HepG2 (cell line): ENCODE measurements at regions not wholly inside any gene's neighbourhood (a gene's known extent, or its start where the extent isn't known, plus 50 kb on each side); places are given as distances from the start of the nearest gene placed in this dataset.

ENCODE experiments used
- ATAC-seq: fragments of 200-7000 bp; cut with Tn5 transposase; 3 replicates; pipeline ENCODE4 v1.9.1; 2020; ENCODE audit warnings: mild to moderate bottlenecking, moderate library complexity
- BruUV-seq: library from RNA; stranded (reverse); fragments of 400-500 nt; replicated peaks from 2 replicates; lab custom pipeline; 2021; lab: Mats Ljungman, UMichigan
- CTCF ChIA-PET: fragments of 300-600 bp; formaldehyde crosslinking; extraction: SDS; loops from one replicate; lab custom pipeline; 2021; ENCODE audit warnings: low total read pairs, inconsistent platforms, low intra/inter-chr PET ratio; lab: Yijun Ruan, JAX
- POLR2A ChIA-PET: fragments of 350-600 bp; sonication (Branson Sonifier 250); formaldehyde crosslinking; loops from one replicate; lab custom pipeline; 2020; ENCODE audit warnings: antibody characterized with exemption, inconsistent platforms; lab: Yijun Ruan, JAX
- DNase-seq: peaks from one replicate; pipeline ENCODE4 v3.0.0-alpha.2; 2015; ENCODE audit warnings: low spot score
- FAIRE-seq: peaks from 3 replicates; lab custom pipeline; 2011; peaks lifted over from hg19 to GRCh38; lab: Jason Lieb, UNC
- H2AFZ ChIP-seq: one replicate; pipeline ENCODE4 v1.6.1; 2011; ENCODE audit warnings: low read length, inconsistent platforms
- H3K27ac ChIP-seq: fragments of 300-600 bp; 3 replicates; pipeline ENCODE4 v1.8.0; 2011; ENCODE audit warnings: mixed run types, mild to moderate bottlenecking, mixed read lengths, low read length, inconsistent platforms; ENCODE audit not compliant: insufficient read depth; ENCODE audit errors: extremely low read length
- H3K27me3 ChIP-seq, 2 experiments: fragments of 200-600 bp in 1 of 2; 2 replicates in 1 of 2; 3 replicates in 1 of 2; pipeline versions ENCODE4 v1.6.0 to v1.8.0; 2011; ENCODE audit warnings: low read length in 2 of 2, mild to moderate bottlenecking in 2 of 2, moderate library complexity in 2 of 2, inconsistent platforms in 1 of 2; ENCODE audit not compliant: insufficient read depth in 2 of 2, control insufficient read depth in 1 of 2
- H3K36me3 ChIP-seq, 2 experiments: fragments of 200-600 bp in 1 of 2; replicated peaks in 1 of 2; 2 replicates in 1 of 2; 3 replicates in 1 of 2; pipeline versions ENCODE4 v1.5.1 to v1.8.0; 2011; ENCODE audit warnings: low read length in 2 of 2, inconsistent platforms in 1 of 2; ENCODE audit not compliant: insufficient read depth in 2 of 2, control insufficient read depth in 1 of 2
- H3K4me1 ChIP-seq: 2 replicates; pipeline ENCODE4 v1.5.1; 2012; ENCODE audit warnings: low read length, inconsistent platforms; ENCODE audit not compliant: insufficient read depth
- H3K4me2 ChIP-seq: 2 replicates; pipeline ENCODE4 v1.6.0; 2011; ENCODE audit warnings: low read depth, low read length, inconsistent platforms
- H3K4me3 ChIP-seq, 3 experiments: fragments of 200-600 bp in 1 of 3; sonication (generic), shearing (Covaris generic) in 1 of 3; replicated peaks in 1 of 3; 2 replicates each; pipeline ENCODE4 v1.5.1; 2011 to 2016; ENCODE audit warnings: low read length in 3 of 3, inconsistent platforms in 2 of 3, low read depth in 2 of 3, mild to moderate bottlenecking in 2 of 3, control low read depth in 1 of 3, mixed read lengths in 1 of 3; ENCODE audit not compliant: insufficient read depth in 1 of 3
- H3K79me2 ChIP-seq: one replicate; pipeline ENCODE4 v1.6.1; 2011; ENCODE audit warnings: low read length, inconsistent platforms; ENCODE audit not compliant: insufficient read depth
- H3K9ac ChIP-seq: 2 replicates; pipeline ENCODE4 v1.6.0; 2011; ENCODE audit warnings: mild to moderate bottlenecking, low read depth, low read length, inconsistent platforms; ENCODE audit not compliant: insufficient read depth
- H3K9me3 ChIP-seq: 2 replicates; pipeline ENCODE4 v1.5.1; 2012; ENCODE audit warnings: mild to moderate bottlenecking, low read length
- H4K20me1 ChIP-seq: 2 replicates; pipeline ENCODE4 v1.6.0; 2011; ENCODE audit warnings: inconsistent platforms, mild to moderate bottlenecking, low read length, moderate library complexity; ENCODE audit not compliant: insufficient read depth
- KDM5A ChIP-seq: fragments of 200-600 bp; sonication (generic); IDR thresholded peaks from 2 replicates; pipeline ENCODE4 v1.7.0; 2018; ENCODE audit warnings: antibody characterized with exemption, mild to moderate bottlenecking, low read length, borderline replicate concordance
- KDM6A ChIP-seq: IDR thresholded peaks from 2 replicates; pipeline ENCODE4 v1.6.1; 2016; ENCODE audit warnings: low read depth
- KMT2A ChIP-seq: sonication (generic); formaldehyde crosslinking; IDR thresholded peaks from 2 replicates; pipeline ENCODE4 v1.4.0; 2020; ENCODE audit warnings: missing genetic modification reagents
- MXD4 ChIP-seq: IDR thresholded peaks from 2 replicates; pipeline ENCODE4 v1.6.1; 2016; ENCODE audit warnings: mild to moderate bottlenecking, missing biosample characterization, missing genetic modification reagents
- NFE2 ChIP-seq: sonication (generic); formaldehyde crosslinking; IDR thresholded peaks from 2 replicates; pipeline ENCODE4 v1.4.0; 2020; ENCODE audit warnings: missing genetic modification reagents
- SMAD9 ChIP-seq: sonication (generic); formaldehyde crosslinking; IDR thresholded peaks from 2 replicates; pipeline ENCODE4 v1.5.1; 2020; ENCODE audit warnings: mild to moderate bottlenecking, missing genetic modification reagents
- TBX2 ChIP-seq: sonication (generic); formaldehyde crosslinking; IDR thresholded peaks from 2 replicates; pipeline ENCODE4 v1.5.0; 2020; ENCODE audit warnings: missing genetic modification reagents, mild to moderate bottlenecking, borderline replicate concordance
- ZNF17 ChIP-seq: sonication (generic); formaldehyde crosslinking; IDR thresholded peaks from 2 replicates; pipeline ENCODE4 v1.5.0; 2020; ENCODE audit warnings: mild to moderate bottlenecking, missing genetic modification reagents
- ZSCAN9 ChIP-seq: IDR thresholded peaks from 2 replicates; pipeline ENCODE4 v1.6.1; 2016; ENCODE audit warnings: borderline replicate concordance
- WGBS: methylation state at CpG from one replicate; pipeline ENCODE4 v1.1.6; 2017; ENCODE audit warnings: low lambda C conversion rate; 5-methylcytosine and 5-hydroxymethylcytosine counted together
- in situ Hi-C: cut with HindIII; loops from 2 replicates; pipeline ENCODE4 v1.10.0; 2017; ENCODE audit warnings: low pct_unique_long_range_greater_than_20kb; ENCODE audit not compliant: extremely low pct_ligation_motif_present
- intact Hi-C: fragments of 100-400 bp; cut with micrococcal nuclease; formaldehyde crosslinking; loops from one replicate; pipeline ENCODE4 v1.10.0; 2022; ENCODE audit not compliant: unreplicated experiment
- TF ChIP-seq, protein P1 (sequence below): sonication (generic); formaldehyde crosslinking; IDR thresholded peaks from 2 replicates; pipeline ENCODE4 v1.4.0; 2020; ENCODE audit warnings: mild to moderate bottlenecking, missing genetic modification reagents
- TF ChIP-seq, protein P2 (sequence below): sonication (generic); formaldehyde crosslinking; IDR thresholded peaks from 2 replicates; pipeline ENCODE4 v1.5.1; 2020; ENCODE audit warnings: mild to moderate bottlenecking, missing genetic modification reagents, moderate library complexity
- TF ChIP-seq, protein P3 (sequence below): sonication (generic); formaldehyde crosslinking; IDR thresholded peaks from 2 replicates; pipeline ENCODE4 v1.5.0; 2020; ENCODE audit warnings: mild to moderate bottlenecking, missing genetic modification reagents

DNA sequence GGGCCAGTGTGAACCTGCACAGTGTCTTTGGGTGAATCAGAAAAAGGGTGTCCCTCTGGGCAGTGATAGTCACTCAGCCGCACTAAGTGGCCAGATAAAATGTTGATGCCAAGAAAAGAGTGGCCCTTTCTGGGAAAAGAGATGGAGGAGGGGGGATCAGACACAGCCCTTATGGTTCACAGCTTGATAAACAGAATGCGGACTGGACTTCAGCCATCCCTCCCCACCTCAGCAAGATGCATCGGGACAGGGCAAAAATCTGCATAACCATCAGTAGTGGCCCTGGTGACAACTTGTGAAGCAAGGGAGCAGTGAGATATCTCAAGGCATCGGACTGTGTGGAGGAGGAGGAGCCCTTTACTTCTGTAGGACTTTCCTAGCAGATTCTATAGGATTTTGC lies 353.8 kb upstream of the PLXNA2 start:
- ChIA-PET CTCF (no interaction called here), POLR2A (no interaction called here)
- Histone ChIP-seq H3K9ac (no peak overlapping the region), H3K79me2 (no peaks in the 10 kb centered on the region), H3K36me3 (no peaks in the 10 kb centered on the region), H3K9me3 (no peaks in the 10 kb centered on the region)
- 5% methylated on average over 4 of the region's 4 CpGs for WGBS
- TF ChIP-seq KDM6A (CRISPR knock-in tag) (no peak), KMT2A (CRISPR knock-in tag) (no peak), TBX2 (no peak), ZSCAN9 (CRISPR knock-in tag) (no peak), MXD4 (CRISPR knock-in tag) (no peak), ZNF17 (CRISPR knock-in tag) (no peak), SMAD9 (CRISPR knock-in tag) (no peak), NFE2 (CRISPR knock-in tag) (no peak)
- TF ChIP-seq, protein P1, sequence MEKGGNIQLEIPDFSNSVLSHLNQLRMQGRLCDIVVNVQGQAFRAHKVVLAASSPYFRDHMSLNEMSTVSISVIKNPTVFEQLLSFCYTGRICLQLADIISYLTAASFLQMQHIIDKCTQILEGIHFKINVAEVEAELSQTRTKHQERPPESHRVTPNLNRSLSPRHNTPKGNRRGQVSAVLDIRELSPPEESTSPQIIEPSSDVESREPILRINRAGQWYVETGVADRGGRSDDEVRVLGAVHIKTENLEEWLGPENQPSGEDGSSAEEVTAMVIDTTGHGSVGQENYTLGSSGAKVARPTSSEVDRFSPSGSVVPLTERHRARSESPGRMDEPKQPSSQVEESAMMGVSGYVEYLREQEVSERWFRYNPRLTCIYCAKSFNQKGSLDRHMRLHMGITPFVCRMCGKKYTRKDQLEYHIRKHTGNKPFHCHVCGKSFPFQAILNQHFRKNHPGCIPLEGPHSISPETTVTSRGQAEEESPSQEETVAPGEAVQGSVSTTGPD (CRISPR knock-in tag): no peak
- TF ChIP-seq, all 625 proteins: peak for 0
- DNase-seq (no peak), FAIRE-seq (no peak), ATAC-seq (no peak)
- no peak overlapping the region for H3K4me2 ChIP-seq
- H2AFZ ChIP-seq: no peak overlapping the region
- H3K4me1 ChIP-seq: no peaks in the 10 kb centered on the region
- no TSS peak for BruUV-seq
- in situ Hi-C loops: no loop called here
- H3K27ac ChIP-seq: no peak overlapping the region
- H3K27me3 ChIP-seq: no peaks in the 10 kb centered on the region
- H4K20me1 ChIP-seq: no peaks in the 10 kb centered on the region
- H3K4me3 ChIP-seq: no peak overlapping the region
- intact Hi-C loops: no loop called here

DNA sequence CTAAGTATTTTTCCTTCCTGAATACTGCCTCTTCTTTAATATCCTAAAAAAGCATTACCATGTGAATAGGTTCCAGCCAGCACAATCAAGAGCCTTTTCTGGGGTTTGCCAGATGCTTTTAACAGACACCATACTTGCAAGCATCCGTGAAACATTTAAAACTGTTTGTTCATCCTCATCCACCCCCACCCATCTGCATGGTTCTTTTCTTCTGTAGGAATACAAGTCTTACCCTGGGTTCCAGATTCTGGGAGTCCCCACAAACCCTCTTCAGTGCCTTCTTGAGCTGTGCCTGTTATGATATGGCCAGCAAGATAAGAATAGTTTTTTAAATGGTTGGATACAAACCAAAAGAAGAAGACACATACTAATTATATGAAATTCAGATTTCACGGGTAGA lies 354.9 kb upstream of the PLXNA2 start:
- DNase-seq (no peak), ATAC-seq (no peak), FAIRE-seq (no peak)
- H3K27ac ChIP-seq: no peak overlapping the region
- H3K9me3 ChIP-seq: no peaks in the 10 kb centered on the region
- no peak overlapping the region for H3K9ac ChIP-seq
- intact Hi-C loops: no loop called here
- no TSS peak for BruUV-seq
- H3K36me3 ChIP-seq: no peaks in the 10 kb centered on the region
- WGBS: 26% methylated on average over 2 of the region's 2 CpGs
- in situ Hi-C loops: no loop called here
- H3K4me3 ChIP-seq: no peak overlapping the region
- no peaks in the 10 kb centered on the region for H3K4me1 ChIP-seq
- no peak overlapping the region for H2AFZ ChIP-seq
- CTCF ChIA-PET: no interaction called here
- H4K20me1 ChIP-seq: no peaks in the 10 kb centered on the region
- no peaks in the 10 kb centered on the region for H3K27me3 ChIP-seq
- POLR2A ChIA-PET: no interaction called here
- no peaks in the 10 kb centered on the region for H3K79me2 ChIP-seq
- no peak overlapping the region for H3K4me2 ChIP-seq
- TF ChIP-seq, protein P2, sequence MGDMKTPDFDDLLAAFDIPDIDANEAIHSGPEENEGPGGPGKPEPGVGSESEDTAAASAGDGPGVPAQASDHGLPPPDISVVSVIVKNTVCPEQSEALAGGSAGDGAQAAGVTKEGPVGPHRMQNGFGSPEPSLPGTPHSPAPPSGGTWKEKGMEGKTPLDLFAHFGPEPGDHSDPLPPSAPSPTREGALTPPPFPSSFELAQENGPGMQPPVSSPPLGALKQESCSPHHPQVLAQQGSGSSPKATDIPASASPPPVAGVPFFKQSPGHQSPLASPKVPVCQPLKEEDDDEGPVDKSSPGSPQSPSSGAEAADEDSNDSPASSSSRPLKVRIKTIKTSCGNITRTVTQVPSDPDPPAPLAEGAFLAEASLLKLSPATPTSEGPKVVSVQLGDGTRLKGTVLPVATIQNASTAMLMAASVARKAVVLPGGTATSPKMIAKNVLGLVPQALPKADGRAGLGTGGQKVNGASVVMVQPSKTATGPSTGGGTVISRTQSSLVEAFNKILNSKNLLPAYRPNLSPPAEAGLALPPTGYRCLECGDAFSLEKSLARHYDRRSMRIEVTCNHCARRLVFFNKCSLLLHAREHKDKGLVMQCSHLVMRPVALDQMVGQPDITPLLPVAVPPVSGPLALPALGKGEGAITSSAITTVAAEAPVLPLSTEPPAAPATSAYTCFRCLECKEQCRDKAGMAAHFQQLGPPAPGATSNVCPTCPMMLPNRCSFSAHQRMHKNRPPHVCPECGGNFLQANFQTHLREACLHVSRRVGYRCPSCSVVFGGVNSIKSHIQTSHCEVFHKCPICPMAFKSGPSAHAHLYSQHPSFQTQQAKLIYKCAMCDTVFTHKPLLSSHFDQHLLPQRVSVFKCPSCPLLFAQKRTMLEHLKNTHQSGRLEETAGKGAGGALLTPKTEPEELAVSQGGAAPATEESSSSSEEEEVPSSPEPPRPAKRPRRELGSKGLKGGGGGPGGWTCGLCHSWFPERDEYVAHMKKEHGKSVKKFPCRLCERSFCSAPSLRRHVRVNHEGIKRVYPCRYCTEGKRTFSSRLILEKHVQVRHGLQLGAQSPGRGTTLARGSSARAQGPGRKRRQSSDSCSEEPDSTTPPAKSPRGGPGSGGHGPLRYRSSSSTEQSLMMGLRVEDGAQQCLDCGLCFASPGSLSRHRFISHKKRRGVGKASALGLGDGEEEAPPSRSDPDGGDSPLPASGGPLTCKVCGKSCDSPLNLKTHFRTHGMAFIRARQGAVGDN: no peak
- TF ChIP-seq, protein P3, sequence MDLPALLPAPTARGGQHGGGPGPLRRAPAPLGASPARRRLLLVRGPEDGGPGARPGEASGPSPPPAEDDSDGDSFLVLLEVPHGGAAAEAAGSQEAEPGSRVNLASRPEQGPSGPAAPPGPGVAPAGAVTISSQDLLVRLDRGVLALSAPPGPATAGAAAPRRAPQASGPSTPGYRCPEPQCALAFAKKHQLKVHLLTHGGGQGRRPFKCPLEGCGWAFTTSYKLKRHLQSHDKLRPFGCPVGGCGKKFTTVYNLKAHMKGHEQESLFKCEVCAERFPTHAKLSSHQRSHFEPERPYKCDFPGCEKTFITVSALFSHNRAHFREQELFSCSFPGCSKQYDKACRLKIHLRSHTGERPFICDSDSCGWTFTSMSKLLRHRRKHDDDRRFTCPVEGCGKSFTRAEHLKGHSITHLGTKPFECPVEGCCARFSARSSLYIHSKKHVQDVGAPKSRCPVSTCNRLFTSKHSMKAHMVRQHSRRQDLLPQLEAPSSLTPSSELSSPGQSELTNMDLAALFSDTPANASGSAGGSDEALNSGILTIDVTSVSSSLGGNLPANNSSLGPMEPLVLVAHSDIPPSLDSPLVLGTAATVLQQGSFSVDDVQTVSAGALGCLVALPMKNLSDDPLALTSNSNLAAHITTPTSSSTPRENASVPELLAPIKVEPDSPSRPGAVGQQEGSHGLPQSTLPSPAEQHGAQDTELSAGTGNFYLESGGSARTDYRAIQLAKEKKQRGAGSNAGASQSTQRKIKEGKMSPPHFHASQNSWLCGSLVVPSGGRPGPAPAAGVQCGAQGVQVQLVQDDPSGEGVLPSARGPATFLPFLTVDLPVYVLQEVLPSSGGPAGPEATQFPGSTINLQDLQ (CRISPR knock-in tag): no peak
- no peak for TF ChIP-seq KDM5A
